C4-2B (cell line): ENCODE measurements at regions not wholly inside any gene's neighbourhood (a gene's known extent, or its start where the extent isn't known, plus 50 kb on each side); places are given as distances from the start of the nearest gene placed in this dataset.
"Not testable (repeated sequence)": the region's sequence is repeated elsewhere in the genome, so short reads cannot be mapped to it uniquely, and the experiment has no call there.

Source experiments
- ZFX ChIP-seq: fragments of 450-650 bp; IDR thresholded peaks from 2 replicates; pipeline ENCODE4 v1.6.1; 2017
- TF ChIP-seq, protein P1 (sequence below): fragments of 450-650 bp; conservative IDR thresholded peaks from 2 replicates; pipeline ENCODE4 v1.5.1; 2017; ENCODE audit warnings: mild to moderate bottlenecking

DNA sequence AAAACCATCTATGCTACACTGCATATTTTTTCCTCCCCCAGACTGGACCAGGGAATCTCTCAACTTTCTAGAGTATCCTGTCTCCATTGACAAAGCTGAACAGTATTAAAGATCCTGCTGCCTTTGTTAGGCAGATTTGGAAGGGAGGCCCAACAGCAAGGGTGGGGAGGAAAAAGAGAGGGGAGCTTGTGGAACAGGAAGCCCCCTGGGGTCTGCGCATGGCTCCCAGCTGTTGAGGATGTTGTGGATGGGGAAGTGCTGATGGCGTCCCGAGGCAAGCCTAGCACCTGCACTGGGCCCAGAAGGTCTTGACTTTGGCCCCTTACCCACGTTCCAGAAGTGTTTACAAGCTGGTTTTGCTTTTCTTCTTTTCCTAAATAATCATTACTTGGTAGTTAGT, 146.6 kb downstream of the TBC1D2B start:
- TF ChIP-seq, protein P1, sequence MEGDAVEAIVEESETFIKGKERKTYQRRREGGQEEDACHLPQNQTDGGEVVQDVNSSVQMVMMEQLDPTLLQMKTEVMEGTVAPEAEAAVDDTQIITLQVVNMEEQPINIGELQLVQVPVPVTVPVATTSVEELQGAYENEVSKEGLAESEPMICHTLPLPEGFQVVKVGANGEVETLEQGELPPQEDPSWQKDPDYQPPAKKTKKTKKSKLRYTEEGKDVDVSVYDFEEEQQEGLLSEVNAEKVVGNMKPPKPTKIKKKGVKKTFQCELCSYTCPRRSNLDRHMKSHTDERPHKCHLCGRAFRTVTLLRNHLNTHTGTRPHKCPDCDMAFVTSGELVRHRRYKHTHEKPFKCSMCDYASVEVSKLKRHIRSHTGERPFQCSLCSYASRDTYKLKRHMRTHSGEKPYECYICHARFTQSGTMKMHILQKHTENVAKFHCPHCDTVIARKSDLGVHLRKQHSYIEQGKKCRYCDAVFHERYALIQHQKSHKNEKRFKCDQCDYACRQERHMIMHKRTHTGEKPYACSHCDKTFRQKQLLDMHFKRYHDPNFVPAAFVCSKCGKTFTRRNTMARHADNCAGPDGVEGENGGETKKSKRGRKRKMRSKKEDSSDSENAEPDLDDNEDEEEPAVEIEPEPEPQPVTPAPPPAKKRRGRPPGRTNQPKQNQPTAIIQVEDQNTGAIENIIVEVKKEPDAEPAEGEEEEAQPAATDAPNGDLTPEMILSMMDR: not testable (repeated sequence)
- TF ChIP-seq ZFX: not testable (repeated sequence)
